ENCODE measurements at regions not wholly inside any gene's neighbourhood (a gene's known extent, or its start where the extent isn't known, plus 50 kb on each side); places are given as distances from the start of the nearest gene placed in this dataset.

DNA sequence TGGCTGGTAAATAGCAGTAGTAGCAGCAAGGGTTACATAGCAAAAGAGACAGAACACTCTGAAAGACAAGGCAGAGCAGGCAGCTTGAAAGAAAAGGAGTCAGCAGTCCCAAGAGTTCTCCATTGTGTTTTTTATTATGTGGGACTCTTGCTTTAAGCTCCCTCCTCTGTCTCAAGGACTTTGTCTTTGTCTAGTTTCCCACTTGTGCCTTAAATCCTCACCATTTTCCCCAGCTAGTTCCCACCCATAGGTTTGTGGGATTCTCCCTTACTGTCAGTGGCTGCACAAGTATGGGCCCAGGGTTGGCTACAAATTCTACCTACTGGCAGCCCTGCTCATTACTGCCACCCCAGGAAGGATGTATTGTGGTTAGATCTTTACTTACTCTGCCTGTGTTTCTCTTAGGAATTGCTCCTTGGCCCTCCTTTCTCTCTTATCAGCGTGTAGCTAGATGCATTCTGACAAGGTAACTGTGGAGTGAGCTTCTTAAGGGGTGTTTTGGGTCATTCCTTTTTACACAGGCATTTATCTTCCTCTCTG lies 413.4 kb upstream of the PCDH9 start (continued):
- no peak for TF ChIP-seq MLLT1 (IDR thresholded peaks at IDR 0.05)
- TF ChIP-seq HDAC6 (IDR thresholded peaks at IDR 0.05; ENCODE audit: unreplicated experiment), result no peak
- no peak for TF ChIP-seq NFYB (IDR thresholded peaks at IDR 0.05; ENCODE audit: insufficient read depth, low read depth, low read length)
- TF ChIP-seq, protein P1, sequence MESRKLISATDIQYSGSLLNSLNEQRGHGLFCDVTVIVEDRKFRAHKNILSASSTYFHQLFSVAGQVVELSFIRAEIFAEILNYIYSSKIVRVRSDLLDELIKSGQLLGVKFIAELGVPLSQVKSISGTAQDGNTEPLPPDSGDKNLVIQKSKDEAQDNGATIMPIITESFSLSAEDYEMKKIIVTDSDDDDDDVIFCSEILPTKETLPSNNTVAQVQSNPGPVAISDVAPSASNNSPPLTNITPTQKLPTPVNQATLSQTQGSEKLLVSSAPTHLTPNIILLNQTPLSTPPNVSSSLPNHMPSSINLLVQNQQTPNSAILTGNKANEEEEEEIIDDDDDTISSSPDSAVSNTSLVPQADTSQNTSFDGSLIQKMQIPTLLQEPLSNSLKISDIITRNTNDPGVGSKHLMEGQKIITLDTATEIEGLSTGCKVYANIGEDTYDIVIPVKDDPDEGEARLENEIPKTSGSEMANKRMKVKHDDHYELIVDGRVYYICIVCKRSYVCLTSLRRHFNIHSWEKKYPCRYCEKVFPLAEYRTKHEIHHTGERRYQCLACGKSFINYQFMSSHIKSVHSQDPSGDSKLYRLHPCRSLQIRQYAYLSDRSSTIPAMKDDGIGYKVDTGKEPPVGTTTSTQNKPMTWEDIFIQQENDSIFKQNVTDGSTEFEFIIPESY (IDR thresholded peaks at IDR 0.05), result no peak
- no peak for TF ChIP-seq MEF2A (IDR thresholded peaks at IDR 0.05; ENCODE audit: insufficient read depth, low read depth, low read length)
- TF ChIP-seq, protein P2, sequence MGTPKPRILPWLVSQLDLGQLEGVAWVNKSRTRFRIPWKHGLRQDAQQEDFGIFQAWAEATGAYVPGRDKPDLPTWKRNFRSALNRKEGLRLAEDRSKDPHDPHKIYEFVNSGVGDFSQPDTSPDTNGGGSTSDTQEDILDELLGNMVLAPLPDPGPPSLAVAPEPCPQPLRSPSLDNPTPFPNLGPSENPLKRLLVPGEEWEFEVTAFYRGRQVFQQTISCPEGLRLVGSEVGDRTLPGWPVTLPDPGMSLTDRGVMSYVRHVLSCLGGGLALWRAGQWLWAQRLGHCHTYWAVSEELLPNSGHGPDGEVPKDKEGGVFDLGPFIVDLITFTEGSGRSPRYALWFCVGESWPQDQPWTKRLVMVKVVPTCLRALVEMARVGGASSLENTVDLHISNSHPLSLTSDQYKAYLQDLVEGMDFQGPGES (IDR thresholded peaks at IDR 0.05), result no peak
- TF ChIP-seq, protein P3, sequence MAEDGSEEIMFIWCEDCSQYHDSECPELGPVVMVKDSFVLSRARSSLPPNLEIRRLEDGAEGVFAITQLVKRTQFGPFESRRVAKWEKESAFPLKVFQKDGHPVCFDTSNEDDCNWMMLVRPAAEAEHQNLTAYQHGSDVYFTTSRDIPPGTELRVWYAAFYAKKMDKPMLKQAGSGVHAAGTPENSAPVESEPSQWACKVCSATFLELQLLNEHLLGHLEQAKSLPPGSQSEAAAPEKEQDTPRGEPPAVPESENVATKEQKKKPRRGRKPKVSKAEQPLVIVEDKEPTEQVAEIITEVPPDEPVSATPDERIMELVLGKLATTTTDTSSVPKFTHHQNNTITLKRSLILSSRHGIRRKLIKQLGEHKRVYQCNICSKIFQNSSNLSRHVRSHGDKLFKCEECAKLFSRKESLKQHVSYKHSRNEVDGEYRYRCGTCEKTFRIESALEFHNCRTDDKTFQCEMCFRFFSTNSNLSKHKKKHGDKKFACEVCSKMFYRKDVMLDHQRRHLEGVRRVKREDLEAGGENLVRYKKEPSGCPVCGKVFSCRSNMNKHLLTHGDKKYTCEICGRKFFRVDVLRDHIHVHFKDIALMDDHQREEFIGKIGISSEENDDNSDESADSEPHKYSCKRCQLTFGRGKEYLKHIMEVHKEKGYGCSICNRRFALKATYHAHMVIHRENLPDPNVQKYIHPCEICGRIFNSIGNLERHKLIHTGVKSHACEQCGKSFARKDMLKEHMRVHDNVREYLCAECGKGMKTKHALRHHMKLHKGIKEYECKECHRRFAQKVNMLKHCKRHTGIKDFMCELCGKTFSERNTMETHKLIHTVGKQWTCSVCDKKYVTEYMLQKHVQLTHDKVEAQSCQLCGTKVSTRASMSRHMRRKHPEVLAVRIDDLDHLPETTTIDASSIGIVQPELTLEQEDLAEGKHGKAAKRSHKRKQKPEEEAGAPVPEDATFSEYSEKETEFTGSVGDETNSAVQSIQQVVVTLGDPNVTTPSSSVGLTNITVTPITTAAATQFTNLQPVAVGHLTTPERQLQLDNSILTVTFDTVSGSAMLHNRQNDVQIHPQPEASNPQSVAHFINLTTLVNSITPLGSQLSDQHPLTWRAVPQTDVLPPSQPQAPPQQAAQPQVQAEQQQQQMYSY (CRISPR knock-in tag; IDR thresholded peaks at IDR 0.05), result no peak
